Epithelial cell of esophagus (primary cell): ENCODE measurements at regions not wholly inside any gene's neighbourhood (a gene's known extent, or its start where the extent isn't known, plus 50 kb on each side); places are given as distances from the start of the nearest gene placed in this dataset.
A peak's percentile ranks its signal among the peaks of the same experiment; 100 is the strongest.

ENCODE experiments used
- DNase-seq: peaks from one replicate; pipeline ENCODE4 v3.0.0; 2010; ENCODE audit warnings: low read depth
- H3K4me3 ChIP-seq: 2 replicates; pipeline ENCODE4 v1.5.1; 2011; ENCODE audit warnings: mild to moderate bottlenecking, low read length, control low read depth
- CTCF ChIP-seq: IDR thresholded peaks from 2 replicates; pipeline ENCODE4 v1.5.1; 2011; ENCODE audit warnings: low read depth, mild to moderate bottlenecking, low read length, control low read depth, inconsistent platforms; ENCODE audit not compliant: insufficient read depth; ENCODE audit errors: missing control alignments

- DNase-seq, result no peak
- H3K4me3 ChIP-seq, result no peak overlapping the region
- TF ChIP-seq CTCF, result no peak
Measured at GRCh38 chr16:48000622-48001021, 155.2 kb downstream of the ABCC12 start.

DNA sequence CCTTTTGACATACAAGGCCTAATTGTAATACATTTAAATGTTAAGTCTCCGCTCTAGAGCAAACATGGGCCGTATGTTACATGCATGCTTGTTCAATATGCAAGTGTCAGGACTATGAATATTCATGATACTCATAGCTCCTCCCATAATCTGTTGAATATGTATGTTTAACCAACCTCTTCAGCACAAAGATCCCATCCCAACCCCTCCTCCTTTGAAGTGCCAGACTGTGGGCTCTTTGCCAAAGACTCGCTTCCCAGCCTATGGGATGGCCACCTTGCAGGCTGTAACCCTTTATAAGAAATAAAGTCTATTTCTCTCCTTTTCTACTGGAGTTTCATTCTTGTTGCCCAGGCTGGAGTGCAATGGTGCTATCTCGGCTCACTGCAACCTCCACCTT is 156.2 kb downstream of the ABCC12 start:
- H3K4me3 ChIP-seq, result no peak overlapping the region
- TF ChIP-seq CTCF, result no peak
- no peak for DNase-seq

- peak; percentile 12 for TF ChIP-seq CTCF
- DNase-seq, result no peak
- H3K4me3 ChIP-seq, result no peak overlapping the region
Measured at GRCh38 chr16:47995354-47995753, 160.4 kb downstream of the ABCC12 start.

DNA sequence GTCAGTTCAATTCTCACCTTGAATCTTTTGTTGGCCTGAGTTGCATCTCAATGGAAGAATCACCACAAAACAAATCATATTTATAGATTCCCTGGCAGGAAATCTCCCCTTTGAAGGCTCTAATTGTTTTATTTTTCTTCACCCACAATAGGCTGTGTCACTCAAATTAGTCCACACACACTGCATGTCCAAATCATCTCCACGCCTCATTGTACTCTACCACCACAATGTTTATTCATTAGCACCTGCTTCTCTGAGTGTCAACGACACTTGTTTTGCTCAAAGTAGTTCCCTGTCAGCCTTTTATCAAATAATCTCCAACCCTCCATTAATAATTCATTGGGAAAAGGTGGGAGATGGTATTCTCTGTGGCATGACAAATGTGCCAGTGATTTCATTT is 164.3 kb downstream of the ABCC12 start:
- H3K4me3 ChIP-seq, result no peak overlapping the region
- no peak for DNase-seq
- no peak for TF ChIP-seq CTCF

DNA sequence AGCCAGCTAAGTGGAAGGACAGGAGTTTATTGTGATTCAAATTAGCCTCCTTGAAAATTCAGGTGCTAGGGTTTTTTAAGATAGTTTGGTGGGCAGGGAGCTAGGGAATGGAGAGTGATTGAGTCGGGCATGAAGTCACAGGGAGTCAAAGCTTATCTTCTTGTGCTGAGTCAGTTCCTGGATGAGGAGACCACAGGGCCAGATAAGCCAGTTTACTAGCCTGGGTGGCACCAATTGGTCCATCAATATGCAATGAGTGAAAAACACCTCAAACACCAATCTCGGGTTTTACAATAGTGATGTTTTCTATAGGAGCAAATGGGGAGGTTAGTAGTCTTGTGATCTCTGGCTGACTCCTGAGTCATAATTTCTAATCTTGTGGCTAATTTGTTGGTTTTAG is 165.1 kb downstream of the ABCC12 start:
- H3K4me3 ChIP-seq, result no peak overlapping the region
- no peak for DNase-seq
- TF ChIP-seq CTCF, result no peak

GRCh38 chr16:47987136-47987535 is 168.7 kb downstream of the ABCC12 start:
- TF ChIP-seq CTCF, result no peak
- peak; percentile 61 for DNase-seq

GRCh38 chr16:47986031-47986430 is 169.8 kb downstream of the ABCC12 start:
- no peak overlapping the region for H3K4me3 ChIP-seq
- no peak for DNase-seq
- no peak for TF ChIP-seq CTCF

More at GRCh38 chr16:47987136-47987535, 168.7 kb downstream of the ABCC12 start:
- H3K4me3 ChIP-seq, result no peak overlapping the region
